Central memory CD4-positive, alpha-beta T cell (primary cell): ENCODE measurements at regions not wholly inside any gene's neighbourhood (a gene's known extent, or its start where the extent isn't known, plus 50 kb on each side); places are given as distances from the start of the nearest gene placed in this dataset.
"Not testable (repeated sequence)": the region's sequence is repeated elsewhere in the genome, so short reads cannot be mapped to it uniquely, and the experiment has no call there.

ENCODE experiments used
- DNase-seq: peaks from one replicate; pipeline ENCODE4 v3.0.0; 2022

DNA sequence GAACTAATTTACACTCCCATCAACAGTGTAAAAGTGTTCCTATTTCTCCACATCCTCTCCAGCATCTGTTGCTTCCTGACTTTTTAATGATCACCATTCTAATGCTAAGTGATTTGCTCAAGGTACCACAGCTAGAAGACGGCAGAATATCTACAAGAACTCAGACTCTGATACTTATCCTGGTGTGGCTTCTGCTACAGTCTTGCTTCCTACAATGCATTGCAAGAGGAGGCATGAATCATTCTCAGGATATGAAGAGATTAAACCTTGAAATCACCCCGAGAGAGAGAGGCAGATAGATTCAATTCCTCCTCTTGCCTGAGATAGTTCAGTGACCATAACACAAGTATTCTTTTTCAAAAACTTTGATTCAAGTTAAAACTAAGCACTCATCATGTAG is 306.4 kb downstream of the TBC1D4 start:
- no peak for DNase-seq

GRCh38 chr13:75175097-75175496 is 306.9 kb downstream of the TBC1D4 start:
- DNase-seq = not testable (repeated sequence)

- no peak for DNase-seq
Measured at GRCh38 chr13:75174481-75174880, 307.5 kb downstream of the TBC1D4 start.

GRCh38 chr13:75173457-75174356 is 308.3 kb downstream of the TBC1D4 start:
- DNase-seq = no peak

- no peak for DNase-seq
Measured at GRCh38 chr13:75170311-75170710, 311.7 kb downstream of the TBC1D4 start.

DNA sequence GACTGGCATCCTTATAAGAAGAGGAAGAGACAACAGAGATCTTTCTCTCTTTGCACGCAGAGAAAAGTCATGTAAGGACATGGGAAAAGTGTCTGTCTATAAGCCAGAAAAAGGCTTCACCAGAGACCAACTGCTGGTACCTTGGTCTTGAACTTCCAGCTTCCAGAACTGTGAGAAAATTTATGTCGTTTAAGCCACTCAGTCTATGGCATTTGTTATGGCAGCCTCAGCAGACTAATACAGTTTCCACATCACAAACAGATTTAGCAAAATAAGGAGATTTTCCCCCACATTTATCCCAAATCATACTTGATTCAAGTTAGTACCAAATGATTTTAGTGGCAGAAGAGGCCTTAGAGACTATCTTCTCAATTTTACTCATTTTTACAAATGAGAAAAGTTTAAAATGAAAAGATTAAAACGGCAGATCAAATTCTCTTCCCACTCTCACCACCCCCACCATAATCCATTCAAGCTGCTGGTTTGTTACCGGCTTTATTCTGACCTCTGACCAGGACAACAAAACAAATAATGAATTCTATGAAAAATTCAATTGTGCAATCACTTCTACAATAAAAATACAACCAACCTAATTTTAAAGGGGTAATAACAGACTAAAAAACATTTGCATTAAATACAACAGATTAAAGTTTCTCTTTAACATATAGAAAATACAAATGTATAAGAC is 316.3 kb downstream of the TBC1D4 start:
- no peak for DNase-seq

GRCh38 chr13:75161804-75162203 is 320.2 kb downstream of the TBC1D4 start:
- no peak for DNase-seq

GRCh38 chr13:75160984-75161383 is 321.0 kb downstream of the TBC1D4 start:
- no peak for DNase-seq

DNA sequence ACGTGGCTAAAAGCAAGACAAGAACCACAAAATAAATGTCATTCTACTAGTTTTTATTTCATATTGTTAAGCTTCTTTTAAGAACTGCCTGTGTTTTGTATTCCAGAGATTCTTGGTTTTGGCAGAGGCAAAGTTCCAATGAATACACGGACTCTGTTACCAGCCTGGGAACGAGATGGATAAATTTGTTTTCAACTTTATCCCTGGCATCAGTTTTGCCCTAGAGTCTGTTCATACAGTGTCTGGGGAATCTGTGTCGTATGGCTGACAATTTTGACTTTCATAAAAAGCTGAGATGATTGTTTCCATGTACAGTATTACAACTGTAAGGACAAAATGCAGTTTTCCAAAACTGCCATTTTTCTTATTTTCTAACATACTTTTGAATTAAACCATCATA is 327.6 kb downstream of the TBC1D4 start:
- DNase-seq = no peak

DNA sequence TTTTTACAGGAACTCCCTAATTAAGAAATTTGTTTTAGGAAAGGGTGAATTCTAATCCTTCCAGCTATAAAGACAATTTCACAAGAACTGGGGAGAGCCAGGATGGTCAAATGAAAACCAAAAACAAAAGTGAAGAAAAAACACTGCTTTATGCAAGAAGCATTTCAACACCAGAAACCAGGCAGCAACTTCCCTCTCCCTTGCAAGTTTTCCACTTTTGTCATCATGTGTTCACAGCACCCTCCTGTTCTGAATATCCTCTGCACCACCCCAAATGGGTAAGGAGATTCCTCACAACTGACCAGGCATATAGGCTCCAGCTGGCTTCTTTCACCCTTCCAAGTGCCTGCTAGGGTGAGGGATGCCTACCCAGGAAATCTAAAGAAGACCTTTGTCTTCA is 328.1 kb downstream of the TBC1D4 start:
- no peak for DNase-seq

DNA sequence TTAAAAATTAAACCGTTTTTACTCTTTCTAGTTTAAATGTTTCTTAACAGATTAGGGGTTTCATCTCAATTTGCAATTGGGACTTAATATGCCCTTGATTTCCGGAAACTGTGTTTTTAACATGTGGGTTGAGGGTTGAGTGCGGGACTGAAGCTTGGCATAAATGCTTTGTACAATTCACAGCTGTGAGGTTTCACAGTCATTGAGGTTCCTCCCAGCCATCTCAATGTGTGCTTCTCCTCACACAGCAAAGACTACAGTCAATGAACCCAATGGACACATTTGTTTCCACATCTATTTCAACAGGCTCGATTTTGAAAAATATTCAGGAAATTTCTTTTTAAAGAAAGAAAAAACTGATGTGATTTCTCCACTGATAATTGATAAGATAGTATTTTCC is 328.6 kb downstream of the TBC1D4 start:
- no peak for DNase-seq

- DNase-seq = no peak
Measured at GRCh38 chr13:75151081-75151643, 330.8 kb downstream of the TBC1D4 start.

- DNase-seq = no peak
Measured at GRCh38 chr13:75149776-75150175, 332.2 kb downstream of the TBC1D4 start.

- no peak for DNase-seq
Measured at GRCh38 chr13:75147946-75148345, 334.0 kb downstream of the TBC1D4 start.

DNA sequence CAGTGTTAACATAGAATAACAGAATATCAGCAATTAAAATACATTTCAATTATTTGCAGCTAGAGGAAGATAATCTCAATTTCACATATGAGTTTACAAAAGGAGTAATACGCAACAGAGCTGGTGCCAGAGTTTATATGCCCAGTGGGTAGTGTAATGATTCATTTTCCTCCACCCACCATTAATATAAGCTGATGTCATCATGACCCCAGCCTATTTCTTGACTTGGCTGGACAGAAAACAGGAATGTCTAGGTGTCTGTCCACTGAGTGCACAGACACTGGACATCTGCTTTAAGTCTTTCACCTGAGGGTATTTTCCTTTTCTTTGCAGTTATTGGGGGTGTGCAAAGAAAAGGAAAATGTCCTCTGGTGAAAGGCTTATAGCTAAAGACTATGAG is 335.5 kb downstream of the TBC1D4 start:
- DNase-seq = no peak

- no peak for DNase-seq
Measured at GRCh38 chr13:75145927-75146326, 336.0 kb downstream of the TBC1D4 start.

- DNase-seq = no peak
Measured at GRCh38 chr13:75139291-75139690, 342.7 kb downstream of the TBC1D4 start.

DNA sequence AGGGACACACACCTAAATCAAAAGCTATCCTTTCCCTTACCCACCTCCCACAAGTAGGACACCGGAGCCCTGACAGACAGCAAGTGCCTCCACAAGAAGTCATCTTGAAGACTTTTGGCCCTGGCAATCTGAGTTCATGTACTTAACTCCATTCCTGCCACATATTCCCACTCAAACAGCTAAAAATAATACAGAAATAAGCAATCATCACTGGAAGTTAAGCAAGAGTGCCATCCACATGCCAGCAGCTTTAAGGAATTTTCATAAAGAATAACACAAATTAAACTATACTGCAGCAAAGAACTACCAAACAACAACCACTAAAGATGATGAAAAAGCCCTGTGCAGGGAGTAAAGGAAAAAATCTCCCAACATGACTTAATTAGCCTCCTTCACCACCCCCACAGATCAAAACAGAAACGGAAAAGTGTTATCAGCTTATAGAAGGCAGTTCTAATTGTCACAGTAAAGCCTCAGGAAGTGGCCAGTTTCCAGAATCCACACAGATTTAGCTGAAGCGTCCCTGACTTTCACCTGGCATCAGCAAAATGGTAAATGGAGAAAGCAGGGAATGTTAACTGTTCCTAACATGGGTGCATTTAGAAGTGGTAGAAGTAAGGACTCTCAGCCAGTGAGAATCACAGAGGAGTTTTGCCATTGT is 343.9 kb downstream of the TBC1D4 start:
- DNase-seq = no peak

DNA sequence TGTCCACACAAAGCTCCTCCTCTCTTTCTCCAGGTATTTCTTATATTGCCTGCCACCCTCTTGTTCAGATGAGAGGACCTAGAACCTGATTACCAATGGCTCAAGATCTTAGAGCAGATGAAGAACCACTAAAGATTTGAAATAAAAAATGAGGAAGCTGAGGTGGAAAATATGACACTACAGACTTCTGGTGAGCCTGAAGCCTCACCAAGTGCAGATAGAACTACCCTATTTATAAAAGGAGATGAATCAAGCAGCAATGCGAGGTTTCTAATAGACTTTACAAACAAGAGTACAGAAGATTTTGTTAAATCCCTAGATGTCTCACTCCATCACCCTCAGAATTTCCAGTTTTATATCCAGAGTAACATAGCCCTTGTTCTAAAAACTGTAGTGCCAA is 345.8 kb downstream of the TBC1D4 start:
- no peak for DNase-seq

DNA sequence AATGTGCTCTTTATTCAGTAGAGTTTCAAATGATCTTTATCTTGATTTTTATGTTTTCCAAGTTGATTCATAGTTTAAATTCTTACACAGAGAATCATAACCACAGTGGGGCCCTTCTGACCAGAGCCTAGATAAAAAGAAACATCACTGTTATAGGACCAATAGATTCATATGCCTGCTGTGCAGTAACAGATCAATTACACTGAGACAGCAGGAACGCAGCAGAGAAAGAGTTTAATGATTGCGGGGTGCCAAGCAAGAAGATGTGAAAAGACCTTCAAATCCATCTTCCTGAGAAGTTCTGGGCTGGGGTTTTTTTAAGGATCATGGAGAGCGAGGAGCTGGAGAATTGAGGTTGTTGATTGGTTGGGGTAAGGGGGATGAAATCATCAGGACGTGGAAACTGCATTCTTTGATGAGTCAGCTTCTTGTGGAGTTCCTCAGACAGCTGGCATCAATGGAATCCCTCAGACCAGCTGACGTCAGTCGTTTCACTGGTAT is 346.6 kb downstream of the TBC1D4 start:
- DNase-seq = no peak

- no peak for DNase-seq
Measured at GRCh38 chr13:75132701-75133695, 349.0 kb downstream of the TBC1D4 start.

GRCh38 chr13:75129331-75129730 is 352.6 kb downstream of the TBC1D4 start:
- no peak for DNase-seq
